Mesothelial cell of epicardium (in vitro differentiated cells): ENCODE measurements at regions not wholly inside any gene's neighbourhood (a gene's known extent, or its start where the extent isn't known, plus 50 kb on each side); places are given as distances from the start of the nearest gene placed in this dataset.

Experiments used
- DNase-seq, 2 experiments: peaks; one replicate each; pipeline ENCODE4 v3.0.0; 2021; ENCODE audit warnings: low spot score in 2 of 2; ENCODE audit not compliant: unreplicated experiment in 2 of 2
- H3K27ac Mint-ChIP-seq: 2 replicates; pipeline ENCODE4 v1.8.0; 2021; ENCODE audit warnings: mixed read lengths
- H3K27me3 Mint-ChIP-seq: 2 replicates; pipeline ENCODE4 v1.8.0; 2021; ENCODE audit warnings: low read depth, mixed read lengths
- H3K36me3 Mint-ChIP-seq: 2 replicates; pipeline ENCODE4 v1.8.0; 2021; ENCODE audit warnings: mixed read lengths
- H3K4me1 Mint-ChIP-seq: 2 replicates; pipeline ENCODE4 v1.8.0; 2021; ENCODE audit warnings: mixed read lengths
- H3K4me3 Mint-ChIP-seq: 2 replicates; pipeline ENCODE4 v1.8.0; 2021; ENCODE audit warnings: mild to moderate bottlenecking, moderate library complexity, mixed read lengths
- H3K9me3 Mint-ChIP-seq: 2 replicates; pipeline ENCODE4 v1.8.0; 2021; ENCODE audit warnings: mixed read lengths
- TF ChIP-seq, protein P1 (sequence below): fragments of 200-600 bp; sonication (generic); IDR thresholded peaks from one replicate; pipeline ENCODE4 v1.5.0; 2021; ENCODE audit warnings: antibody characterized with exemption; ENCODE audit not compliant: unreplicated experiment

DNA sequence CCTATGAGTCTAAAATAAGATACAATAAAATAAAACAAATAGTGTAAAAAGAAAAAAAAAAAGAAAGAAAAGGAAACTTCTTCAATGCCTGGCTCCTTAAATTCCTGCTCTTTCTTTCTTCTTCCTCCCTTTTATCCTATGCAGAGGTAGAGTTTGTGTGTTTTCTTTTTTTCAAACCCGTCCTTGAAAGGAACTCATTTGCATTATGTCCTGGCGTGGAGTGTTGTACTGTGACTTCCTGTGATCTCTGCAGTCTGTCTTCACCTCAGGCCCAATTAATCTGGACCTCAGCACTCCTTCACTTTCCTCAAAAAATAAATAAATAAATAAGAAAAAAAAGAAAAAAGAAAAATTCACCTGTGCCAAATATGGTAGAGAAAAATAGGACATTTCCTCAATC, 541.9 kb upstream of the SPTLC3 start:
- H3K9me3 Mint-ChIP-seq: peaks cover 14% of the 10 kb centered on the region
- no peaks in the 10 kb centered on the region for H3K36me3 Mint-ChIP-seq
- TF ChIP-seq, protein P1, sequence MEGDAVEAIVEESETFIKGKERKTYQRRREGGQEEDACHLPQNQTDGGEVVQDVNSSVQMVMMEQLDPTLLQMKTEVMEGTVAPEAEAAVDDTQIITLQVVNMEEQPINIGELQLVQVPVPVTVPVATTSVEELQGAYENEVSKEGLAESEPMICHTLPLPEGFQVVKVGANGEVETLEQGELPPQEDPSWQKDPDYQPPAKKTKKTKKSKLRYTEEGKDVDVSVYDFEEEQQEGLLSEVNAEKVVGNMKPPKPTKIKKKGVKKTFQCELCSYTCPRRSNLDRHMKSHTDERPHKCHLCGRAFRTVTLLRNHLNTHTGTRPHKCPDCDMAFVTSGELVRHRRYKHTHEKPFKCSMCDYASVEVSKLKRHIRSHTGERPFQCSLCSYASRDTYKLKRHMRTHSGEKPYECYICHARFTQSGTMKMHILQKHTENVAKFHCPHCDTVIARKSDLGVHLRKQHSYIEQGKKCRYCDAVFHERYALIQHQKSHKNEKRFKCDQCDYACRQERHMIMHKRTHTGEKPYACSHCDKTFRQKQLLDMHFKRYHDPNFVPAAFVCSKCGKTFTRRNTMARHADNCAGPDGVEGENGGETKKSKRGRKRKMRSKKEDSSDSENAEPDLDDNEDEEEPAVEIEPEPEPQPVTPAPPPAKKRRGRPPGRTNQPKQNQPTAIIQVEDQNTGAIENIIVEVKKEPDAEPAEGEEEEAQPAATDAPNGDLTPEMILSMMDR: no peak
- no peak overlapping the region for H3K4me3 Mint-ChIP-seq
- no peaks in the 10 kb centered on the region for H3K4me1 Mint-ChIP-seq
- H3K27ac Mint-ChIP-seq: no peak overlapping the region
- no peak for DNase-seq
- H3K27me3 Mint-ChIP-seq: no peaks in the 10 kb centered on the region

DNA sequence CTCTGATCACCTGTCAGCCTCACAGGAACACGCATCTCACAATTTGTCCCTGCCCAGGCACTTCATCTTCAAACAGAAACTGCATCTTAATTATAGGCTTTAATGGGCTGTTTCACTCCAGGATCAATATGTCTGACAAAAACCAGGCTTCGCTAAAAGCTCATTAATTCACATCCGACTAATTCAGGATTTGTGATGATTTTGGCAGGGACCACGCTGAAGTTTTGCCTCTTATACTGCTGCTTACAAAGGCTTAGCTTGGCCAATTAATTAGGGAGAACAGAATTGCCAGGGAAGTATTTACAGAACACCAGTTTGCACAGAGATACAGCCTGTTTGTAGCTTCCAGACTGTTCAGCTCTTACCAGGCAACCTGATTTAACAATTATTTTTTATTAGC, 541.0 kb upstream of the SPTLC3 start:
- Mint-ChIP-seq H3K27me3 (no peaks in the 10 kb centered on the region), H3K4me1 (no peaks in the 10 kb centered on the region), H3K36me3 (no peaks in the 10 kb centered on the region), H3K9me3 (peaks cover 10% of the 10 kb centered on the region), H3K4me3 (no peak overlapping the region), H3K27ac (no peak overlapping the region)
- no peak for DNase-seq
- TF ChIP-seq, protein P1: no peak

DNA sequence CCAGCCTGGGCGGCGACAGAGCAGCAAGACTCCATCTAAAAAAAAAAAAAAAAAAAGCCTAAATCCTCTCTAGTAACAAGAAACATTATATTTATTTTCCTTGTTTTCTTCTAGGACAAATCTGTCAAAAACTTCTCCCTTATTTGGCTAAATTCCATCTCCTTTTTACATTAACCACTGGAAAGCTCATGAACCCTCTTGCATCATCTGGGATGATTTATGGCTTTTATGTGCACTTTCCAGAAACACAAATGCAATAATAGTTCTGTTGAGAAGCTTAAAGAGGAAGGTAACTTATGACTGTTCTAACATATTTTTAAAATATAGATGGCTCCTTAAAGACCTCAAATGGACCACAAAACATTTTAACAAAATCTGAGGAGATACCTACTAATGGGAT, 526.1 kb upstream of the SPTLC3 start:
- TF ChIP-seq, protein P1: no peak
- DNase-seq: no peak
- peaks cover 3% of the 10 kb centered on the region for H3K36me3 Mint-ChIP-seq
- peaks cover 2% of the 10 kb centered on the region for H3K4me1 Mint-ChIP-seq
- peaks cover 14% of the 10 kb centered on the region for H3K9me3 Mint-ChIP-seq
- no peak overlapping the region for H3K4me3 Mint-ChIP-seq
- H3K27me3 Mint-ChIP-seq: no peaks in the 10 kb centered on the region
- H3K27ac Mint-ChIP-seq: no peak overlapping the region

DNA sequence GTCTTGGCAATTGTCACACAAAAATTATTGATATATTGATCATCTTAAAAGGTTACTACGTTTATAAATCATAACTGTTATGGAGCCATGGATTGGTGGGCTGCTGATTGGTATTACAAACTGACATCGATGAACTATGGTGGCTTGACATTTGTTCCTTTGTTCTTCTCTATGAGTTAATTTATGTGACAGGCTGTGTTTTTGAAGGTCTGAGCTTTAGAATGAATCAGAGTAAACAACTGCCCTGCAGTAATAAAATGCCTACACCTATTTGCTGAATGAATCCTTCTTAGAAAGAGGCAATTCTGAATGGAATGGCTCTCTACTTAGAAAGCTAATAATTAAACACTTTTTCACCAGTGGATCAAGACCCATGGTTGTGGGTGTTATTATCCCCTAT, 506.3 kb upstream of the SPTLC3 start:
- no peak overlapping the region for H3K4me3 Mint-ChIP-seq
- H3K36me3 Mint-ChIP-seq: no peaks in the 10 kb centered on the region
- H3K4me1 Mint-ChIP-seq: no peaks in the 10 kb centered on the region
- peaks cover 2% of the 10 kb centered on the region for H3K27me3 Mint-ChIP-seq
- TF ChIP-seq, protein P1: no peak
- no peaks in the 10 kb centered on the region for H3K9me3 Mint-ChIP-seq
- H3K27ac Mint-ChIP-seq: no peak overlapping the region
- DNase-seq: no peak

DNA sequence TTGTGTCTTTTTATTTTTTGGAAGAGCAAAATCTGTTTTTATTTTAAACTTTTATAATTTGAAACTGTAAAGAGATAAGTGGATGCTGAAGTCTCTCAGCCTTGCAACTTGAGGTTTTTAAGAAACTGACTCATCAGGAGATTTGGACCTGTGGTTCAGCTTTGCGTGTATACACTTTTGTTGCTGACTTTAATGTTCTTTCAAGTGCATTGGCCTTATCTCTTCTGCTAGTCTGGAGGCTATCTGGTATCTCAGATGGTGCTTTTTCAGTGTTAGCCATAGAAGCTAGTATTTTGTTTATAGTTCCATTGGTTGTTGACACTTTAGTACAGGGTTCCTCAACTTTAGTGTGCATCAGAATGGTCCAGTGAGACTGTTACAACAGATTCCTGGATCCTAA, 504.0 kb upstream of the SPTLC3 start:
- no peak for DNase-seq
- TF ChIP-seq, protein P1: no peak
- Mint-ChIP-seq H3K27me3 (peaks cover 2% of the 10 kb centered on the region), H3K4me1 (no peaks in the 10 kb centered on the region), H3K9me3 (no peaks in the 10 kb centered on the region), H3K27ac (no peak overlapping the region), H3K4me3 (no peak overlapping the region), H3K36me3 (no peaks in the 10 kb centered on the region)

DNA sequence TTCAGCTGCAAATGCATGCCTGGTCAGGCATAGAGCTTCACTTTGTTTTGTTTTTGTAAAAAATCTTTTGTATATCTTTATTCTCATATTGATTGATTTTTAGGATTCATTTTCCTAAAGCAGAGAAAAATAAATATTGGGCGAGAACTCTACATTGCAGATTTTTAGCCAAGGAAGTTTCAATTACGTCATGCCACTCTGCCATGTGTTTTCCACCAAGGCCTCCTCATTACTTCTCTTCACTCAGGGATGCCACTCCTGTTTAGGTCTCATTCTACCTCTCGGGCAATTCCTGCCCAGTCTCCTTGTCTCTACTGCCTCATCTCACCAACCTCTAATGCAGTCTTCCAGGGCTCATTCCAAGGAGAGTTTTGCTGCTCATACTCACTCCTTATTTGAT, 497.3 kb upstream of the SPTLC3 start:
- Mint-ChIP-seq H3K36me3 (no peaks in the 10 kb centered on the region), H3K9me3 (no peaks in the 10 kb centered on the region)

More for the DNA sequence above, 497.3 kb upstream of the SPTLC3 start:
- no peaks in the 10 kb centered on the region for H3K4me1 Mint-ChIP-seq
- TF ChIP-seq, protein P1: no peak
- peaks cover 3% of the 10 kb centered on the region for H3K27me3 Mint-ChIP-seq
- no peak overlapping the region for H3K27ac Mint-ChIP-seq
- H3K4me3 Mint-ChIP-seq: no peak overlapping the region
- no peak for DNase-seq
